DMS114 treated with DMSO at 0.1 percent for 48 hours (cell line): ENCODE measurements at regions not wholly inside any gene's neighbourhood (a gene's known extent, or its start where the extent isn't known, plus 50 kb on each side); places are given as distances from the start of the nearest gene placed in this dataset.

Experiments
- DNase-seq: peaks from one replicate; lab custom pipeline; 2025; ENCODE audit not compliant: unreplicated experiment; lab: John Stamatoyannopoulos, UW

DNA sequence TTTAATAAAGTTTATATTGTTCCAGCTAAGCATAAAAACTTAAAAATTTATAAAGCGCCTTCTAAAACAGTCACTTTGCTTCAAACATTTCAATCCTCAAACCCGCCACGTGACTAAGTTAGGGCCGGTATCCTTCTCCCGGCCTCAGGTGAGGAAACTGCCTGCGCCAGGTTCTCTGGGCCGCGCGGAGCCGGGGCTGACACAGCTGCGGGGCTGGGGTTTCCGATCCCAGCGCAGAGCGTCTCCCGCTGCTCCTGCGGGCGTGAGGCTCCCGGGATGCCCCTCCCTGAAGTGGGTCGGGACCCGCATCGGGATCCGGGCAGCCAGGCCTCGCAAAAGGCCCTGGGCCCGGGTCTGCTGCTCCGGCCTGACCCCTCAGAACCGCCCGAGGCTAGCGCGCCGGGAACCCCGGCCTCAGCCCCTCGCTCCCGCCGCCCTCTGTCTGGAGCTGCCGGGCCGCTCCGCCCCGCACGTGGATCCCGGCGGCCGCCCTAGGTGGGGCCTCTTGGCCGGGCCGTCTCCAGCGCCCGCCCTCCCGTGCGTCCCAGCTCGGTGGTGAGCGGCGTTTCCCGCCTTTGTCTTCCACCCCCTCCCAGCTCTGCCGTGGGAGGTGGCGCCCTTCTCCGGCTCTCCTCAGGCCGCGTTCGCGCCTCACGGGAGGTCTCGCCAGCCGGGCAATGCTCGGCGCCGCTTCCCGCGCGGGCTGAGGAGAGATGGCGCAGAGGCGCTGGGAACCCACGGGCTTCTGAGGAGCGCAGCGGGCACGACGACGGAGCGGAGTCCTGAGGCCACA lies 267.9 kb downstream of the DLL1 start:
- DNase-seq, result no peak

DNA sequence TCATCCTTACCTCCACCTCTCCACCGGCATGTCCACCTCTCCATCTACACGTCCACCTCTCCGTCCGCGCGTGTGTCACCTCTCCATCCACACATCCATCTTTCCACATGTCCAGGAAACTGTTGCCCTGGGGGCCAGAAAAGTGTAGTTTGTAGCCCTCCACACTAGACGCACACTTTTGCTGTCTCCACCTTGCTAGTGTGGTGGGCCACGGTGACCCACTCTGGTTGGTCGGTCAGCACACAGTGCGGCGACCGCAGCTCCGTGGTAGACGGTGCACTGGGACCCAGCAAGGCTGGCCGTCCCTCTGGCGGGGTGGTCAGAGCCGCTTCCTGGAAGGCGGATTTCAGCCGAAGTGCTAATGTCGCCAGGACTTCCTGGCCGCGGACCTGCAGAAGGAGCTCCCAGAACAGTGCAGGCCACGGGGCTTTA lies 268.6 kb downstream of the DLL1 start:
- no peak for DNase-seq

DNA sequence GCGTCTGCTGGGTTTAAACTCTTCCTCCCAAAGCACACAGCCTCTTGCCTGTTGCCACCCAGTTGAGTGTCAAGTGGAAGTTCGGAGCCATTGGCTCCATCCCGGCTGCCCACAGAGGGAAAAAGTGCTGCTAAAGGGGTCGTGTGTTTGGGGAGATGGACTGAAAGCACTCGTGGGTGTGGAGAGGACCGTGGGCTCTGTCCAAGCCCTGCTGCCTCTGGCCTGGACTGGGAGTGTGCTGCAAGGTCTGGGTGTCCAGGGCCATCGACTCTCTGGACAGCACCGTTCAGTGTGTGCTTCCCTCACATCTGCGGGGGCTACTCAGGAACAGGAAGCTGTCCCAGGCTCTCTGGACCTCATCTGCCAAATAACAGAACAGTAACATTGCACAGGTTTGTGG lies 269.3 kb downstream of the DLL1 start:
- no peak for DNase-seq

DNA sequence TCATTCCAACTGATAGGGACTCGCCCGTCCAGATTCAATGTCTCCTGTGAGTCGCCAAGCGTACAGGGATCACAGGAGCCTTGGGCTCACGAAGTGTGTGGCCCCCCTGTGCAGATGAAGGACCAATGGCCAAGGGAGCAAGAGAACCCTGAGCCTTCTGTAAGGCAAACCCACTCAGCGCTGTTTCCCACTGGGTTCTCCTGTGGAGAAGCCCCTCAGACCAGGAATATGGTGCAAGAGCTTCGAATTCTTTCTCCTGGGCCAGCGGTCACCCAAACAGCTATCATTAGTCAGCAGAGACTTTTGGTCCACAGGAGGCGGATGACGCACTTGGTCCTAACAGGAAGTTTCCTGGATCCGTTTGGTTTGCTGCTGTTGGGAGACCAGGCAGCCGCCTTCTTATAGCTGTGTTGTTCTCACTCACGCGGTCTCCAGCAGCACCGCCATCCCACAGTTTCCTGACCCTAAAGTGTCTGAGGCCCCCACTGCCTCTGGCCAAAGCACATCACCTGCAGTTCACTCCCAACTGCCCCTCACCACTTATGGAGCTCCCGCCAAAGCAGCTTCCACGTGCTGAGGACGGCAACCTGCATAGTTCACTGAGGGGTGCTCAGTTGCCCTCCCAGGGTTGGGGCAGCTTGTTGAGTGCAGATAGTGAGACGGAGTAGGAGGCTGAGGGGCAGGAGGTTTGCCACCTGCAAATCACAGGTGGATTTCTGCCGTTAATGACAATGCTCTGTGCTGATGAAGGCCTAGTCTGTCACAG lies 268.6 kb downstream of the ERMARD start:
- no peak for DNase-seq

DNA sequence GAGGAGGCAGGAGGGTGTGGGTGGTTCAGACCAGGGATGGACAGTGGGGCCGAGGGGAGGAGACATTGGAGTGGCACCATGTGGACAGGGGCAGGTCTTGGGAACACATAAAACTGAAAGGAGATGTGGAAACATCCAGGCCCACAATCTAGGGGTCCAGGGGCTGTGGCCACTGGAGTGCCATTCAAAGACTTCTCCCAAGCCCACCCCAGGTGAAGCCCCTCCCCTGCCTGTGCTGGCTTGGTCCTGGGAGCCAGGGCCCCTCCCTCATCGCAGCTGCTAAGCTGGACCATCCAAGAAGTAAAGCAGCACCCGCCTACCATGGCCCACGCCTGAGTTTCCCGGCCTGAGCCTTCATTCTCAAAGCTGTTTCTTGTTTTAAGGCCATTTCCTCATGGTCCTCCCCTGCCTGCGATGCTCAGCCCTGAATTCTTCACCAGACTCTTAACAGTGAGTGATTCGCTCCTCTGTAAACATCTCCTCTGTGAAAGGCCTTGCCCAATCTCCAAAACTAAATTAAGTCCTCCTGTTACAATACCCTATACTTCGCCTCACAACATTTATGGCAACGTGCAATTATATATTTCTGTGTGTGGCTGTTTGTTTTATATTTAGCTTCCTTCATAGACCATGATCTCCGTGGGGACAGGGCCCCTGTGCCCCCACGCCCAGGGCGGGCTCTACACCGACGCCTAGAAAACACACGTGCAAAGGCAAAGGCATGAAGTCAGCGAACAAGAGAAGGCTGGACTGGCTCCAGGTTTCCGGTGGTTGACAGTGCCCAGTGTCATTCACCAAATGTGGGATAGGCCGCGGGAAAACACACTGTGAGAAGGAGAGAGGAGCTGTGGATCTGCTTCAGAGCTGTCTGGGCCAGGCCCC lies 267.8 kb downstream of the ERMARD start:
- DNase-seq, result no peak

DNA sequence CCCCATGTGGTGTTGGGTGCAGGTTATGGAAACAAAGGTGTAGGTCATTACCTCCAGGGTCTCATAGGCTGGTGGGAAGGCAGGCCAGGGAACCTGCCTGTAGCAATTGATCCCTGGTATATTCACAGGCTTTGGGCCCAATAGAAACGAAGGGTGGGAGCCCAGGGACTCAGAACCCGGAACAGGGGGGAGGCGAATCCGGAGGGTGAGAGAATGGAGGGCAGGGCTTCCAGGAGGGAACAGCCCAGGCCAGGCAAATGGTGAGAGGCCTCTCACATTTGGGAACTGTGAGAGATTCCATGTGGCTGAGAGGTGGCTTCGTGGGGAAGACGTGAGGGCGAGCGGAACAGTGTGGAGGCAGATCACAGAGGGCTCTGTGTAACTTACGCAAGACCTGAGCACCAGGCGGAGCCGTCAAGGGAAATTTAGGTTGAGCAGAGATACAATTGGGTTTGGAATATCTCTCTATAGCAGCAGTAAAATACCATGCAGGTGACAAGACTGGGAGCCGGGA lies 267.1 kb downstream of the ERMARD start:
- no peak for DNase-seq

DNA sequence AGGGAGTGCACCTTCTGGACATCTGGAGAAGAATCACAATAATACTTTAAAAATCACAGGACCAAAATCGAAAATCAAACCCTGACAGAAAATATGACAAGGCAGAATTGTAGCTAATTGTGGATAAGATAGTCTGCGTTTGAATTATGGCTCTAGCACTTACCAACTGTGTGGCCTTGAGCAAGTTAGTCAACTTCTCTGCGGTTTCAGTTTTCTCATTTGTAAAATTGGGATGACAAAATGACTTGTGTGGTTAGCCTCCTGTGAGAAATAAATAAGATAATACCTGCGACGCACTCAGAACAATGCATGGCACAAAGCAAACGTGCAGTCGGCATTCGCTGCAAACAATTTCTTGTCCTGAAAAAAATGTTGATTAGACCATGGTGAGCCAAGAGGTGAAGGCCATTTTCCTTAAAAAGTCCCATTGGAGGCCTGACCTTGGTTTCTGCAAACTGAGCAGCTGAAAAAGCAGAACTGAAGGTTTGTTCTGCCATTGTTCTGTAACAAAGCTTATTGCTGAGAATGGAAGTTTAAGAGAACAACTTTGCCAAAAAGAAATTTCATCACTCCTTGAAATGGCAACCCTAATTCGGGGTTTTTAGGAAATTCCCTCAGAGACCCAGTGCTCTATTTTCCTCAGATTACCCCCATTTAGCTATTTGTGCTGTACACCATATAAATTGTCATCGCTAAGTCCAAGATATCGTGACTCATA lies 266.3 kb downstream of the ERMARD start:
- no peak for DNase-seq

DNA sequence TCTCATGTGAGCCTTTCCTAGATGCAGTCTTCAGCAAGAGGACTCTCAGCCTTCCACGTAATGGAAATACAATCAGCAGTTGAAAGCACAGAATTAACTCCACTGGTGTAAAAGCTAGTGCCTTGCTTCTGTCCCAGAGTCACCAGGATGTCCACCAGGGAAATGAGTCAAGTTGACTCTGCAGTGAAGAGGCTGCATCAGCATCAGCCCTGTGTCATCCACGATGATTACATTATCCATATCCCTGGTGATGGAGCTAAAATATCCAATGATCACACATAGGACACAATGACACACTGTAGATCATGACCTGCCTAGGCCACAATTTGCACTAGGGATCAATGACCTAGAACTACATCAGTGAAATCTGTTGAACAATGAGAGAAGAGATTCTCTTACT lies 262.4 kb downstream of the ERMARD start:
- DNase-seq, result no peak

DNA sequence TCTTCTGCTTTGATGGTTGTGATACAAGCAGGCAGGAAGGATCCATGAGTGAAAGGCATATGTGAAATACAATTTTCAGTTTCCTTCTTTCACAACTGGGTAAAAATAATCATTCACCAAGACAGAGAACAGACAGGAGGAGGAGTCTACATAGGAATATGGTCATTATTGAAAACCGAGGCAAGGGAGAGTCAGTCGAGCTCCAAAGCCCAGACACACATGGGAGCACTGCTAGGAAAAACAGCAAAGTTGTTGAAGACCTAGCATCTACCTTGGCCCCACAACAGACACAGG lies 260.6 kb downstream of the ERMARD start:
- no peak for DNase-seq

DNA sequence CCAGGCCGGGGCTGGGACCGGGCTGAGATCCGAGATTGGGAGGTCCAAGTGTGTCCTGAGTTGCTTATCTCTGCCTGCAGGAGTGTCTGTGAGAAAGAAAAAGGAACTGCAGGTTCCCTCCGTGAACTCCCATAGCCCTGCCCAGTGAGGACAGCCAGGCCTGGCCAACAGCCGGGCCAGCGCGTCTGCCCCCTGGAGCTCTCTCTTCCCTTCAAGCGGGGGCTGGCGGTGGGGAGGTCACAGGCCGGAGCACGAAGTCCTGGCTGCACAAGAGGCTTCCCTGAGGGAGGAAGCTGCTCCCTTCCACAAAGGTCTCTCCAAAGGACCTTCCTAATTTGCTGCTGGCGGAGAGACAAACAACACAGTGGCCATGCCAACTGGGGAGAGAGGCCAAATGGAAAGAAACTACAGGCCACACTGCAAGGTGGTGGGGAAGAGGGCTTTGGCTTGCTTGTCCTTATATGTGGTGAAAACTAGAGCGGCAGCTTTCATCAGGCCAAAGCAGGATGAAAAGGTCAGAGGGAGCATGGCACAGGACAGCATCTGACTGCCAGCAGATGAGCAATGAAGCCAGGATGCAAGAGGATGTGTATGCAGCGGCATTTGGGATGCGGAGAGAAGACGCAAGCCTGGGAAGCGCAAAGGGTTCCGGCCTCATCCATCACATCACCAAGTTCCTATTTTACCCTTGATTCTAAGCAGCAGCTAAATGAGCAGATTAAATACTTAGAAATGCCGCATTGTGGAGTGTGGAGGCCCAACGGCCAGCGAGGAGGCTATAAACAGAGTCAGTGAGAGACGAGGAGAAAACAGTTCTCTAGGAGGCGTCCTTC lies 260.0 kb downstream of the ERMARD start:
- no peak for DNase-seq

DNA sequence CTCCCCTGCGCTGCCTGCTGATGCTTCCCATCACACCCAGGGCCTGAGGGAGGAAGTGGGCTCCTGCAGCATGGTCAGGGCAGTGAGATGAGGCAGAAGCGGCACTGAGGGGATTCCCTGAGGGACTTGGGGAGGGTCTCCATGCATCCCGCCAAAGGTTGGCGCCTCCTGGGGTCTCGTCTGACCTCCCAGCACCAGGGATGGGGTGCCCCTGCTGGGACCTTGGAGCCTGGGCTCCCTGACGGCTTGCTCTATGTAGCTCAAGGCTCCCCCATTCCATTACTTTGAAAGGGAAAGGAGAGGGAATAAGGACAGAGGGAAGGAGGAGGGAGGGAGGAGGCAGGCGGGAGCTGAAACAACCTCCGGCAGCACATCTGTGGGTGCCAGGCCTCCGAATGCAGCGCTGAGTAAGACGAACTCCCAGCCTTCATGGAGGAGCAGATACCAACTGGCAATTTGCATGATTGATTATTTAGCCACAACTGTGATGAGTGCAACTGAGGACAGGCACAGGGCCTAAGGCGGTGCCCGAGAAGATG lies 259.3 kb downstream of the ERMARD start:
- DNase-seq, result no peak

DNA sequence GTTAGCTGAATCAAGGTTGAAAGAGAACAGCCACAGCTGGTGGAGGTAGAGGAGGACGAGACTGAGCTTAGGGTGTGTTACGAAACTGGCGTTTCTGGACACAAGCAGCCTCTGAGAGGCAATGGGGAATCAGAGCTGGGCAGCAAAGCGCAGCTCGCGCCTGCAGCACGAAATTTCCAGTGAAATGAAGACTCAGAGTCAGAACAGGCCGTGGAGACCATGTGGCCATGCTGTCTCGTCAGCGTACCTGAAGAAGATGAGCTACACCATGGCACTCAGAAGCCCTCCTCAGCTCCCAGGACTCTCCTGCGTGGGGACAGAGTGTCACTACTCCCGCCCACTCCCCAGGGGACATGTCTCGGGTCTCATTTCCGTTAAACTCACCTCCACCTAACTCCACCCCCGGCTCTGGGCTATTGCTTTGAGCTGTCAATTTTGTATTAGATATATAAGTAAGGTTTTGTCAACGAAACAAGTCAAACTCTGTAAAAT lies 256.9 kb downstream of the ERMARD start:
- no peak for DNase-seq

DNA sequence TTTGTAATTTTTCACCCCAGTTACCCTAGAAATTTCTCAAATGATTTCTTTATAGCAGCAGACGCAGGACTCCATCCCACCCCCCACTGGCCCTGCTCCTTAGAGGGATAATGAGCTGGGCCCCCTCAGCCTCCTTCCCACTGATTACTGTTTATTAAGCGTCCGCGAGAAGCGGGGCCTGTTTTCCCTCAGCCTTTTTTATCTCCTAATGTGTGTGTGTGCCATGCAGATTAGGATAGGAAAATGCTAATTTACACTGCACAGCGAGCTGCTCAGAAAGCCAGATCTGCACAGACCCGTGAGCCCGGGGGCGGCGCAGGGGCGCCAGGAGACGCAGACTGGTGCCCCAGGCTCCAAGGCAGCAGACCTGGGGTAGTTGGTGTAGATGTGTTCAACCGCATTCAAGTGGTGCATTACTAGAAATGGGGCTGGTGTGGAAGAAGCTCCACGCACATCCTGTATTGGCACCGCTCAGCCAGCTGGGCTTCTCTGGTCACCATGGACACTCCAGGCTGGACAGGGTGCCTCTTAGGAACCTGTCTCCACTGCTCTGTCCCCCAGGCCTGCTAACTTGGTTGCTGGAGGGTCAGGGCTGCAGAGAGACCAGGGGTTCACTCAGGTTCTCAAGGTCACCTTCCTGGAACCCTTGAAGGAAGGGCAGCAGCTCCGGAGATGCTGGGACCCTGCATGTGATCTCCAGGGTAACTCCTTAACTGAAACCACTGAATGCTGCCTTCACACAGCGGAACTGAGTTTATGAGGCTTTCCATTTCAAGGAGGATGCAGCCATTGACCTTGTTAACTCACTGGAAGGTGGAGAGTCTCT lies 256.3 kb downstream of the ERMARD start:
- DNase-seq, result no peak

DNA sequence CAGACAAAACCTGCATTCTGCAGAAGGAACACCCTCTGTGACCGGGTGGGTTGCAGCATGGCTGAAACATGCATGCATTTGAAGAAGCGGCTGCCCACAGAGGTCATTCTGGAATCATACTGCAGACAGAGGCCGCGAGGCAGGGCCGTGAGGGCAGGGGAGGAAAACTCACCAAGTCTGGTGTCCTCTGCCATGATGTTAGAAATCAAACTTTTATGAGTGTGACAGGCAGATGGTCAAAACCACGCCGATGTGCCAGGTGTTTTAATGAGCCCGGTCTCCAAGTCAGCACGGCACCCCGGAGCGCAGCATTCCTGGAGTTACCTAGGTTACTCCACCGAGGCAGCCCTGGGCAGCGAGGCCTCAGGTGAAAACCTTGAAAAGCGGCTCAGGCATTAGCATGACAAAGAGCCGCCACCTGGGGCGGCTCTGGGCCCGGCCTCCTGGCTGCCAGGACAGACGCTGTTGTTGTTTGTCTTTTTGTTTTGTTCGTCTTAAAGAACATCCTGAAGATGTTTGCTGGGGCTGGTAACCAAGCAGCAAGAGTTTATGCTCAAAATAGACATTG lies 255.6 kb downstream of the ERMARD start:
- no peak for DNase-seq

DNA sequence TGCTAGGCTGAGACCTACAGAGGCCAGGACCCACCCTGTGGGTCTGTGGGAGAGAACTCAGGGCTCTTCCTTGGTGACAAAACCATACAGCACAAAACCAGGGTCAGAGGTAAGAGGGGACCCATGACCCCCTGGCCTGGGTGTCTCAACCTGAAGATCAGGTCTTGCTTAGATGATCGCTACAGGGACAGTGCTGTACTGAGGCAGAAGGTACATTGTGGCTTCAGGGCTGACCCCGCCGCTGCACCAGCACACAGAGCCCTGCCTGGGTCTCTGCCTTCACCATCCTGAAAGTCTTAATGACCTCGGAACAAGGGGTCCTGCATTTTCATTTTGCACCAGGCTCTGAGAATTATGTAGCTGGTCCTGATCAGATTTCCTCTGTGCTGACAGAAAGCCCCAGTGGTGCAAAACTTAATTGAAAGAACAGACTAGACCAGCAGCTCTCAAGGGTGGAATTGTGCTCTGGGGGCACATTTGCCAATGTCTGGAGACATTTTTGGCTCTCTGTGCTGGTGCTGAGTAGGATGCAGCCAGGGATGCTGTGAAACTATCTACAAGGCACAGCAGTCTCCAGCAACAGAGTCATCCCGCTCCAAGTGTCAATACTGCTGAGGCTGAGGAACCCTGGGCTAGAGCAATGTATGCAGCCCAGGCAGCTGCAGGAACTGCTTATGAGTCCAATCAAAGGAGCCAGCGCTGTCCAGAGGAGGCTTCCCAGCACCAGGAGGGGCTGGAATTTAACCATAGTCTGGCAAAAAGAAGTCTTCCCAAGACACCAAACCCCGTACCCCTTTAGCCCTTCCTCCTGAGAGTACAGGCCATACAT lies 254.9 kb downstream of the ERMARD start:
- no peak for DNase-seq

DNA sequence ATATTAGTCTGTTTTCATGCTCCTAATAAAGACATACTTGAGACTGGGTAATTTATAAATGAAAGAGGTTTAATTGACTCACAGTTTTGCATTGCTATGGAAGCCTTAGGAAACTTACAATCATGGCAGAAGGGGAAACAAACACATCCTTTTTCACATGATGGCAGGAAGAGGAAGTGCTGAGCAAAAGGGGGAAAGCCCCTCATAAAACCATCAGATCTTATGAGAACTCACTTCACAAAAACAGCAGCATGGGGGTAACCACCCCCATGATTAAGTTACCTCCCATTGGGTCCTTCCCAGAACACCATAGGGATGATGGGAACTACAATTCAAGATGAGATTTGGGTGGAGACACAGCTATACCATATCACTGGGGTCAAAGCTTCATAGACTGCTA lies 254.2 kb downstream of the ERMARD start:
- no peak for DNase-seq

DNA sequence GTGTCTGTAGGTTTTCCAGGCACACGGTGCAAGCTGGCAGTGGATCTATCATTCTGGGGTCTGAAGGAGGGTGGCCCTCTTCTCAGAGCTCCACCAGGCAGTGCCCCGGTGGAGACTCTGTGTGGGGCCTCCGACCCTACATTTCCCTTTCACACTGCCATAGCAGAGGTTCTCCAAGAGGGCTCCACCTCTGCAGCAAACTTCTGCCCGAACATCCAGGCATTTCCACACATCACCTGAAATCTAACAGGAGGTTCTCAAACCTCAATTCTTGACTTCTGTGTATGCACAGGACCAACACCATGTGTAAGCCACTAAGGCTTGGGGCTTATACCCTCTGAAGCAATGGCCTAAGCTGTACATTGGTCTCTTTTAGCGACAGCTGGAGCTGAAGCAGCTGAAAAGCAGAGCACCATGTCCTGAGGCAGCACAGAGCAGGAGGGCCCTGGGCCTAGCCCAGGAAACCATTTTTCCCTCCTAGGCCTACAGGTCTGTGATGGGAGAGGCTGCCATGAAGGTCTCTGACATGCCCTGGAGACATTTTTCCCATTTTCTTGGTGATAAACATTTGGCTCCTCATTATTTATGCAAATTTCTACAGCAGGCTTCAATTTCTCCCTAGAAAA lies 253.3 kb downstream of the ERMARD start:
- no peak for DNase-seq
